Endothelial cell of umbilical vein (primary cell): ENCODE measurements at regions not wholly inside any gene's neighbourhood (a gene's known extent, or its start where the extent isn't known, plus 50 kb on each side); places are given as distances from the start of the nearest gene placed in this dataset.

ENCODE experiments used
- BruUV-seq: library from RNA; stranded (reverse); fragments of 400-500 nt; replicated peaks from 2 replicates; lab custom pipeline; 2021; lab: Mats Ljungman, UMichigan
- CTCF ChIA-PET: fragments of 300-600, 350-600 bp; sonication (Branson Sonifier 250); formaldehyde crosslinking; loops from one replicate; lab custom pipeline; 2021; ENCODE audit warnings: antibody characterized with exemption, inconsistent platforms; lab: Charles Lee
- POLR2A ChIA-PET: fragments of 300-600, 350-600 bp; sonication (Branson Sonifier 250); formaldehyde crosslinking; loops from one replicate; lab custom pipeline; 2021; ENCODE audit warnings: antibody characterized with exemption, inconsistent platforms; lab: Charles Lee
- DNase-seq: peaks from one replicate; pipeline ENCODE4 v3.0.0-alpha.2; 2011; ENCODE audit warnings: low read depth, low spot score
- FAIRE-seq: peaks from 2 replicates; lab custom pipeline; 2011; peaks lifted over from hg19 to GRCh38; lab: Jason Lieb, UNC
- H2AFZ ChIP-seq: 2 replicates; pipeline ENCODE4 v1.6.0; 2012; ENCODE audit warnings: low read depth, low read length, control low read depth, inconsistent platforms
- H3K27ac ChIP-seq: 2 replicates; pipeline ENCODE4 v1.5.1; 2011; ENCODE audit warnings: low read depth, mild to moderate bottlenecking, control low read depth, low read length, moderate library complexity; ENCODE audit not compliant: insufficient read depth
- H3K27me3 ChIP-seq, 2 experiments: 2 replicates each; pipeline versions ENCODE4 v1.6.0 to v1.6.1; 2011; ENCODE audit warnings: low read length in 2 of 2, mixed read lengths in 1 of 2; ENCODE audit not compliant: control insufficient read depth in 2 of 2, insufficient read depth in 2 of 2
- H3K36me3 ChIP-seq, 2 experiments: 2 replicates in 1 of 2; 3 replicates in 1 of 2; pipeline ENCODE4 v1.5.1; 2011; ENCODE audit warnings: low read length in 2 of 2, mild to moderate bottlenecking in 1 of 2, moderate library complexity in 1 of 2; ENCODE audit not compliant: control insufficient read depth in 2 of 2, insufficient read depth in 2 of 2; ENCODE audit errors: extremely low read depth in 1 of 2
- H3K4me1 ChIP-seq: 3 replicates; pipeline ENCODE4 v1.5.1; 2011; ENCODE audit warnings: mild to moderate bottlenecking, low read length; ENCODE audit not compliant: control insufficient read depth, insufficient read depth; ENCODE audit errors: extremely low read depth
- H3K4me2 ChIP-seq: 2 replicates; pipeline ENCODE4 v1.6.1; 2011; ENCODE audit warnings: low read length, control low read depth, mixed read lengths; ENCODE audit not compliant: insufficient read depth
- H3K4me3 ChIP-seq, 3 experiments: fragments of 200-600 bp in 1 of 3; sonication (generic), shearing (Covaris generic) in 1 of 3; replicated peaks in 1 of 3; 2 replicates each; pipeline ENCODE4 v1.5.1; 2011 to 2016; ENCODE audit warnings: control low read depth in 3 of 3, low read length in 3 of 3, mild to moderate bottlenecking in 2 of 3, inconsistent platforms in 1 of 3, low read depth in 1 of 3, moderate library complexity in 1 of 3; ENCODE audit not compliant: insufficient read depth in 1 of 3
- H3K79me2 ChIP-seq: 2 replicates; pipeline ENCODE4 v1.6.0; 2012; ENCODE audit warnings: low read length, inconsistent platforms; ENCODE audit not compliant: control insufficient read depth, insufficient read depth
- H3K9ac ChIP-seq: replicated peaks from 2 replicates; pipeline ENCODE3; 2011; ENCODE audit warnings: low read length, control low read depth; ENCODE audit not compliant: insufficient read depth; ENCODE audit errors: extremely low read depth
- H3K9me1 ChIP-seq: replicated peaks from 3 replicates; pipeline ENCODE4 v1.6.0; 2011; ENCODE audit warnings: mild to moderate bottlenecking, low read length; ENCODE audit not compliant: control insufficient read depth, insufficient read depth; ENCODE audit errors: extremely low read depth
- H3K9me3 ChIP-seq: replicated peaks from 2 replicates; pipeline ENCODE4 v1.5.1; 2012; ENCODE audit warnings: low read length, inconsistent platforms; ENCODE audit not compliant: control insufficient read depth, insufficient read depth
- H4K20me1 ChIP-seq: replicated peaks from 2 replicates; pipeline ENCODE3; 2011; ENCODE audit warnings: mild to moderate bottlenecking, low read length; ENCODE audit not compliant: control insufficient read depth, insufficient read depth; ENCODE audit errors: extremely low read depth
- CTCF ChIP-seq, 2 donors: IDR thresholded peaks; 1 replicate in 1 of 2; 2 replicates in 1 of 2; pipeline ENCODE4 v1.5.1; 2011; ENCODE audit warnings: low read length in 2 of 2, mild to moderate bottlenecking in 2 of 2, moderate library complexity in 2 of 2, control low read depth in 1 of 2, inconsistent platforms in 1 of 2, low read depth in 1 of 2; ENCODE audit not compliant: insufficient read depth in 1 of 2; ENCODE audit errors: extremely low read depth in 1 of 2
- EZH2 ChIP-seq: IDR thresholded peaks from 2 replicates; pipeline ENCODE4 v1.6.1; 2012; ENCODE audit warnings: borderline replicate concordance, low read depth, mild to moderate bottlenecking, moderate library complexity, low read length, inconsistent platforms; ENCODE audit not compliant: severe bottlenecking
- FOS ChIP-seq: IDR thresholded peaks from 2 replicates; pipeline ENCODE4 v1.6.1; 2011; ENCODE audit warnings: mild to moderate bottlenecking, low read length, moderate library complexity, borderline replicate concordance; ENCODE audit not compliant: insufficient read depth
- GATA2 ChIP-seq: IDR thresholded peaks from 2 replicates; pipeline ENCODE4 v1.7.0; 2011; ENCODE audit warnings: low read depth, mild to moderate bottlenecking, moderate library complexity, mixed read lengths, low read length; ENCODE audit not compliant: insufficient read length, insufficient read depth
- JUN ChIP-seq: IDR thresholded peaks from 2 replicates; pipeline ENCODE4 v1.6.1; 2011; ENCODE audit warnings: borderline replicate concordance, low read depth; ENCODE audit not compliant: insufficient read length, insufficient read depth
- MAX ChIP-seq: IDR thresholded peaks from 2 replicates; pipeline ENCODE4 v1.6.1; 2011; ENCODE audit not compliant: insufficient read depth, insufficient read length
- MYC ChIP-seq: IDR thresholded peaks from one replicate; pipeline ENCODE4 v1.6.1; 2011; ENCODE audit warnings: mild to moderate bottlenecking, low read depth, low read length
- POLR2A ChIP-seq: IDR thresholded peaks from 2 replicates; pipeline ENCODE4 v1.6.1; 2012; ENCODE audit warnings: low read depth, mild to moderate bottlenecking, control low read depth, low read length
- POLR2AphosphoS5 ChIP-seq: IDR thresholded peaks from 2 replicates; pipeline ENCODE4 v1.6.1; 2012; ENCODE audit warnings: low read depth, mild to moderate bottlenecking, control low read depth, low read length, moderate library complexity; ENCODE audit not compliant: insufficient read depth
- dilution Hi-C: fragments of 300-500 bp; cut with MboI; formaldehyde crosslinking; loops from one replicate; pipeline ENCODE4 v1.15.0; 2019; ENCODE audit warnings: low sequenced_read_pairs; ENCODE audit not compliant: extremely low pct_ligation_motif_present
- intact Hi-C: fragments of 100-400 bp; cut with micrococcal nuclease; formaldehyde crosslinking; loops from one replicate; pipeline ENCODE4 v1.10.0; 2022

- TF ChIP-seq GATA2, result no peak
- no peak for TF ChIP-seq MAX
- no peak for TF ChIP-seq MYC
- TF ChIP-seq POLR2A, result no peak
- H3K9me3 ChIP-seq, result no peaks in the 10 kb centered on the region
- no peaks in the 10 kb centered on the region for H3K79me2 ChIP-seq
- dilution Hi-C loops, result no loop called here
- H2AFZ ChIP-seq, result no peak overlapping the region
- no peaks in the 10 kb centered on the region for H4K20me1 ChIP-seq
- H3K27me3 ChIP-seq, result peaks cover 9 to 10% of the 10 kb centered on the region in 2 experiments
- no peak overlapping the region for H3K4me2 ChIP-seq
- CTCF ChIA-PET, result no interaction called here
- intact Hi-C loops, result no loop called here
- H3K4me3 ChIP-seq, result no peak overlapping the region
- no peak overlapping the region for H3K27ac ChIP-seq
- no peak for FAIRE-seq
- POLR2A ChIA-PET, result no interaction called here
- BruUV-seq, result no TSS peak
- H3K4me1 ChIP-seq, result no peaks in the 10 kb centered on the region
- no peak for DNase-seq
- no peaks in the 10 kb centered on the region for H3K36me3 ChIP-seq
- no peak overlapping the region for H3K9ac ChIP-seq
- H3K9me1 ChIP-seq, result no peaks in the 10 kb centered on the region
Measured at GRCh38 chr21:36548866-36549265, 68.9 kb upstream of the CLDN14 start.

GRCh38 chr21:36549470-36549869, 69.5 kb upstream of the CLDN14 start:
- intact Hi-C loops, result no loop called here
- Histone ChIP-seq H3K36me3 (no peaks in the 10 kb centered on the region), H3K4me1 (no peaks in the 10 kb centered on the region), H3K4me2 (no peak overlapping the region), H2AFZ (no peak overlapping the region), H3K27ac (no peak overlapping the region), H3K79me2 (no peaks in the 10 kb centered on the region), H3K27me3 (peaks cover 8 to 10% of the 10 kb centered on the region in 2 experiments), H3K9me1 (no peaks in the 10 kb centered on the region), H3K9ac (no peak overlapping the region), H4K20me1 (no peaks in the 10 kb centered on the region), H3K4me3 (no peak overlapping the region), H3K9me3 (no peaks in the 10 kb centered on the region)
- POLR2A ChIA-PET, result no interaction called here
- dilution Hi-C loops, result no loop called here
- BruUV-seq, result no TSS peak
- no peak for TF ChIP-seq POLR2A
- no peak for TF ChIP-seq FOS
- TF ChIP-seq MYC, result no peak
- no peak for TF ChIP-seq CTCF (IDR thresholded peaks at IDR 0.05; ENCODE audit: extremely low read depth in 1 of 2, insufficient read depth in 1 of 2, low read depth in 1 of 2, low read length in 2 of 2)
- TF ChIP-seq GATA2, result no peak
- TF ChIP-seq POLR2AphosphoS5, result no peak
- TF ChIP-seq JUN, result no peak
- no peak for TF ChIP-seq MAX
- TF ChIP-seq EZH2, result no peak
- no peak for DNase-seq
- CTCF ChIA-PET, result no interaction called here
- no peak for FAIRE-seq
